Hindlimb muscle (tissue), 1 donor: ENCODE measurements at regions not wholly inside any gene's neighbourhood (a gene's known extent, or its start where the extent isn't known, plus 50 kb on each side); places are given as distances from the start of the nearest gene placed in this dataset.
"Not testable (repeated sequence)": the region's sequence is repeated elsewhere in the genome, so short reads cannot be mapped to it uniquely, and the experiment has no call there.

Experiments
- DNase-seq: peaks from one replicate; pipeline ENCODE4 v3.0.0-alpha.2; 2013

GRCh38 chr1:219863816-219864215 lies 64.5 kb downstream of the SLC30A10 start:
- DNase-seq: not testable (repeated sequence)

- DNase-seq: no peak
These were observed 66.0 kb downstream of the SLC30A10 start for GRCh38 chr1:219862366-219862765.

- no peak for DNase-seq
These were observed 69.4 kb downstream of the SLC30A10 start for GRCh38 chr1:219858980-219859379.

GRCh38 chr1:219847215-219847855 lies 81.0 kb downstream of the SLC30A10 start:
- no peak for DNase-seq

- DNase-seq: not testable (repeated sequence)
These were observed 88.8 kb downstream of the SLC30A10 start for GRCh38 chr1:219839595-219839994.

GRCh38 chr1:219837994-219838294 lies 90.4 kb downstream of the SLC30A10 start:
- no peak for DNase-seq

- peak; percentile 41 for DNase-seq
These were observed 90.9 kb downstream of the SLC30A10 start for GRCh38 chr1:219837274-219837993.

GRCh38 chr1:219834314-219834917 lies 93.9 kb downstream of the SLC30A10 start:
- no peak for DNase-seq

GRCh38 chr1:219833214-219833815 lies 95.0 kb downstream of the SLC30A10 start:
- DNase-seq: no peak

GRCh38 chr1:219826290-219826689 lies 102.1 kb downstream of the SLC30A10 start:
- DNase-seq: no peak

GRCh38 chr1:219825355-219825754 lies 103.0 kb downstream of the SLC30A10 start:
- DNase-seq: no peak

- DNase-seq: no peak
These were observed 104.0 kb downstream of the SLC30A10 start for GRCh38 chr1:219824338-219824737.

GRCh38 chr1:219820551-219820950 lies 107.8 kb downstream of the SLC30A10 start:
- no peak for DNase-seq

GRCh38 chr1:219817914-219818313 lies 110.4 kb downstream of the SLC30A10 start:
- DNase-seq: no peak

GRCh38 chr1:219813294-219813693 lies 115.1 kb downstream of the SLC30A10 start:
- peak; percentile 75 for DNase-seq

- peak; percentile 66 for DNase-seq
These were observed 115.7 kb downstream of the SLC30A10 start for GRCh38 chr1:219812491-219813203.

GRCh38 chr1:219812086-219812485 lies 116.3 kb downstream of the SLC30A10 start:
- DNase-seq: peak; percentile 22

- peak; percentile 32 for DNase-seq
These were observed 117.9 kb downstream of the SLC30A10 start for GRCh38 chr1:219810451-219810850.

GRCh38 chr1:219808790-219809189 lies 119.6 kb downstream of the SLC30A10 start:
- DNase-seq: no peak

- no peak for DNase-seq
These were observed 121.7 kb downstream of the SLC30A10 start for GRCh38 chr1:219806642-219807041.

- DNase-seq: no peak
These were observed 122.3 kb downstream of the SLC30A10 start for GRCh38 chr1:219806020-219806419.

GRCh38 chr1:219805191-219805590 lies 123.2 kb downstream of the SLC30A10 start:
- no peak for DNase-seq
